ENCODE measurements at regions not wholly inside any gene's neighbourhood (a gene's known extent, or its start where the extent isn't known, plus 50 kb on each side); places are given as distances from the start of the nearest gene placed in this dataset.
"Not testable (repeated sequence)": the region's sequence is repeated elsewhere in the genome, so short reads cannot be mapped to it uniquely, and the experiment has no call there.

DNA sequence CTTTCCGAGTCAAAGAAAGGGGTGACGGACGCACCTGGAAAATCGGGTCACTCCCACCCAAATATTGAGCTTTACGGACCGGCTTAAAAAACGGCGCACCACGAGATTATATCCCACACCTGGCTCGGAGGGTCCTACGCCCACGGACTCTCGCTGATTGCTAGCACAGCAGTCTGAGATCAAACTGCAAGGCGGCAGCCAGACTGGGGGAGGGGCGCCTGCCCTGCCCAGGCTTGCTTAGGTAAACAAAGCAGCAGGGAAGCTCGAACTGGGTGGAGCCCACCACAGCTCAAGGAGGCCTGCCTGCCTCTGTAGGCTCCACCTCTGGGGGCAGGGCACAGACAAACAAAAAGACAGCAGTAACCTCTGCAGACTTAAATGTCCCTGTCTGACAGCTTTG lies 1416.9 kb downstream of the SLITRK5 start:
- TF ChIP-seq, protein P1, sequence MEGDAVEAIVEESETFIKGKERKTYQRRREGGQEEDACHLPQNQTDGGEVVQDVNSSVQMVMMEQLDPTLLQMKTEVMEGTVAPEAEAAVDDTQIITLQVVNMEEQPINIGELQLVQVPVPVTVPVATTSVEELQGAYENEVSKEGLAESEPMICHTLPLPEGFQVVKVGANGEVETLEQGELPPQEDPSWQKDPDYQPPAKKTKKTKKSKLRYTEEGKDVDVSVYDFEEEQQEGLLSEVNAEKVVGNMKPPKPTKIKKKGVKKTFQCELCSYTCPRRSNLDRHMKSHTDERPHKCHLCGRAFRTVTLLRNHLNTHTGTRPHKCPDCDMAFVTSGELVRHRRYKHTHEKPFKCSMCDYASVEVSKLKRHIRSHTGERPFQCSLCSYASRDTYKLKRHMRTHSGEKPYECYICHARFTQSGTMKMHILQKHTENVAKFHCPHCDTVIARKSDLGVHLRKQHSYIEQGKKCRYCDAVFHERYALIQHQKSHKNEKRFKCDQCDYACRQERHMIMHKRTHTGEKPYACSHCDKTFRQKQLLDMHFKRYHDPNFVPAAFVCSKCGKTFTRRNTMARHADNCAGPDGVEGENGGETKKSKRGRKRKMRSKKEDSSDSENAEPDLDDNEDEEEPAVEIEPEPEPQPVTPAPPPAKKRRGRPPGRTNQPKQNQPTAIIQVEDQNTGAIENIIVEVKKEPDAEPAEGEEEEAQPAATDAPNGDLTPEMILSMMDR (IDR thresholded peaks at IDR 0.05): not testable (repeated sequence)
- not testable (repeated sequence) for TF ChIP-seq POLR2A (IDR thresholded peaks at IDR 0.05)
